ENCODE measurements at regions not wholly inside any gene's neighbourhood (a gene's known extent, or its start where the extent isn't known, plus 50 kb on each side); places are given as distances from the start of the nearest gene placed in this dataset.

- H3K27ac Mint-ChIP-seq = no peak overlapping the region
- no peak for DNase-seq
- intact Hi-C loops (cut with micrococcal nuclease) = no loop called here
Measured at GRCh38 chr2:6665093-6666045, 200.3 kb downstream of the CMPK2 start.

More at GRCh38 chr2:6665093-6666045, 200.3 kb downstream of the CMPK2 start:
- no peaks in the 10 kb centered on the region for H4K20me1 ChIP-seq (ENCODE audit: control insufficient read depth, insufficient read depth, low read length, poor library complexity, severe bottlenecking)
- no peak overlapping the region for H3K4me3 ChIP-seq (ENCODE audit: control extremely low read depth in 1 of 5, extremely low read depth in 1 of 5, insufficient read depth in 1 of 5, low read depth in 2 of 5, low read length in 4 of 5)
- H2AFZ ChIP-seq (ENCODE audit: insufficient read depth, low read depth, low read length, poor library complexity, severe bottlenecking) = no peak overlapping the region
- ATAC-seq (ENCODE audit: low read depth) = no peak
- no peak overlapping the region for H3K9ac ChIP-seq (ENCODE audit: low read length)
- H3K9me3 ChIP-seq (ENCODE audit: control extremely low read depth in 1 of 3, control insufficient read depth in 2 of 3, insufficient read depth in 1 of 3, low read length in 2 of 3) = no peaks in the 10 kb centered on the region
- TF ChIP-seq EZH2 (IDR thresholded peaks at IDR 0.05; ENCODE audit: borderline replicate concordance, insufficient read depth, low read depth, low read length, poor library complexity, severe bottlenecking) (no peak), CTCF (IDR thresholded peaks at IDR 0.05) (no peak)
- no peak overlapping the region for H3K27ac ChIP-seq (ENCODE audit: low read length in 2 of 2)
- ChIA-PET CTCF (no interaction called here), POLR2A (no interaction called here)
- H3K79me2 ChIP-seq (ENCODE audit: control insufficient read depth, insufficient read depth, low read length) = no peaks in the 10 kb centered on the region
- no peaks in the 10 kb centered on the region for H3K4me1 ChIP-seq (ENCODE audit: control insufficient read depth in 2 of 2, insufficient read depth in 2 of 2, low read length in 2 of 2)
- no peaks in the 10 kb centered on the region for H3K36me3 ChIP-seq (replicated peaks in 1 of 2; ENCODE audit: control extremely low read depth in 1 of 2, control insufficient read depth in 1 of 2, extremely low read depth in 1 of 2, insufficient read depth in 2 of 2, low read length in 1 of 2)
- no peak overlapping the region for H3K4me2 ChIP-seq (replicated peaks; ENCODE audit: low read depth, low read length, poor library complexity, severe bottlenecking)
- WGBS (ENCODE audit: insufficient coverage) = 85% methylated on average over 4 of the region's 8 CpGs
- no peaks in the 10 kb centered on the region for H3K27me3 ChIP-seq (replicated peaks in 1 of 4; ENCODE audit: control extremely low read depth in 1 of 4, control insufficient read depth in 3 of 4, insufficient read depth in 4 of 4, low read length in 3 of 4)
- H3K4me3 Mint-ChIP-seq = no peak overlapping the region
- H3K4me1 Mint-ChIP-seq = no peaks in the 10 kb centered on the region
- H3K27me3 Mint-ChIP-seq = no peaks in the 10 kb centered on the region
- no peaks in the 10 kb centered on the region for H3K9me3 Mint-ChIP-seq (ENCODE audit: insufficient read depth)

Measured in B cell (primary cell).